NB4 (cell line): ENCODE measurements at regions not wholly inside any gene's neighbourhood (a gene's known extent, or its start where the extent isn't known, plus 50 kb on each side); places are given as distances from the start of the nearest gene placed in this dataset.

Experiments used
- DNase-seq: peaks from one replicate; pipeline ENCODE4 v3.0.0; 2010; ENCODE audit warnings: low read depth
- H3K4me3 ChIP-seq: one replicate; pipeline ENCODE4 v1.5.1; 2011; ENCODE audit warnings: mild to moderate bottlenecking, low read depth, low read length, moderate library complexity
- CTCF ChIP-seq: IDR thresholded peaks from one replicate; pipeline ENCODE4 v1.5.1; 2012; ENCODE audit warnings: low read depth, low read length
- MAX ChIP-seq: IDR thresholded peaks from 2 replicates; pipeline ENCODE4 v1.6.1; 2011; ENCODE audit warnings: low read depth, low read length
- MYC ChIP-seq: IDR thresholded peaks from 2 replicates; pipeline ENCODE4 v1.6.1; 2011; ENCODE audit warnings: low read depth, low read length
- POLR2A ChIP-seq: IDR thresholded peaks from 2 replicates; pipeline ENCODE4 v1.6.1; 2011; ENCODE audit warnings: mild to moderate bottlenecking; ENCODE audit not compliant: insufficient read length; ENCODE audit errors: extremely low read depth

GRCh38 chr4:63814171-63814964 lies 594.9 kb downstream of the TECRL start:
- H3K4me3 ChIP-seq, result no peak overlapping the region
- TF ChIP-seq CTCF, result no peak
- no peak for TF ChIP-seq MAX
- TF ChIP-seq MYC, result no peak
- TF ChIP-seq POLR2A, result no peak
- DNase-seq, result no peak

GRCh38 chr4:63799166-63799565 lies 610.1 kb downstream of the TECRL start:
- H3K4me3 ChIP-seq, result no peak overlapping the region
- DNase-seq, result no peak
- TF ChIP-seq MAX (no peak), CTCF (no peak), POLR2A (no peak), MYC (no peak)

- no peak overlapping the region for H3K4me3 ChIP-seq
- TF ChIP-seq MYC, result no peak
- TF ChIP-seq POLR2A, result no peak
- TF ChIP-seq MAX, result no peak
- TF ChIP-seq CTCF, result no peak
- DNase-seq, result no peak
Measured at GRCh38 chr4:63795301-63795700, 613.9 kb downstream of the TECRL start.

GRCh38 chr4:63790377-63790776 lies 618.9 kb downstream of the TECRL start:
- DNase-seq, result no peak
- TF ChIP-seq MYC, result no peak
- TF ChIP-seq MAX, result no peak
- no peak for TF ChIP-seq POLR2A
- TF ChIP-seq CTCF, result no peak
- H3K4me3 ChIP-seq, result no peak overlapping the region

GRCh38 chr4:63788271-63788670 lies 621.0 kb downstream of the TECRL start:
- no peak for TF ChIP-seq POLR2A
- TF ChIP-seq MAX, result no peak
- no peak for TF ChIP-seq CTCF
- TF ChIP-seq MYC, result no peak
- no peak for DNase-seq
- H3K4me3 ChIP-seq, result no peak overlapping the region
